ENCODE measurements at regions not wholly inside any gene's neighbourhood (a gene's known extent, or its start where the extent isn't known, plus 50 kb on each side); places are given as distances from the start of the nearest gene placed in this dataset.
"Not testable (repeated sequence)": the region's sequence is repeated elsewhere in the genome, so short reads cannot be mapped to it uniquely, and the experiment has no call there.

GRCh38 chr12:83931451-83931850 is 981.1 kb downstream of the SLC6A15 start:
- intact Hi-C loops (cut with DNase I, micrococcal nuclease): no loop called here

DNA sequence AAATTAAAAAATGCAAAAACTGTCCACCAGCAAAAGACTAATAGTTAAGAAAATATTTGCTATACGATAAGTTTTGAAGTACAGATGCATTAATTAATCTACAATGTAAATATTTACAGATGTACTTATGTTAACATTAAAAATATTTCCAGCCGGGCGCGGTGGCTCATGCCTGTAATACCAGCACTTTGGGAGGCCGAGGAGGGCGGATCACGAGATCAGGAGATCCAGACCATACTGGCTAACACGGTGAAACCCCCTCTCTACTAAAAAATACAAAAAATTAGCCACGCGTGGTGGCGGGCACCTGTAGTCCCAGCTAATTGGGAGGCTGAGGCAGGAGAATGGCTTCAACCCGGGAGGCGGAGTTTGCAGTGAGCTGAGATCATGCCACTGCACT is 982.8 kb downstream of the SLC6A15 start:
- H3K36me3 Mint-ChIP-seq (ENCODE audit: low read depth); DNase-seq; CTCF ChIA-PET; H3K27me3 Mint-ChIP-seq; H3K27ac ChIP-seq (ENCODE audit: low read depth in 1 of 2, low read length in 2 of 2); H3K4me3 ChIP-seq (ENCODE audit: low read length); intact Hi-C loops (cut with DNase I, micrococcal nuclease); H3K27ac Mint-ChIP-seq; H3K36me3 ChIP-seq (ENCODE audit: insufficient read depth, low read length); H3K4me1 Mint-ChIP-seq (ENCODE audit: low read depth); POLR2A ChIA-PET; H3K4me3 Mint-ChIP-seq; H3K9me3 ChIP-seq (ENCODE audit: control insufficient read depth in 1 of 2, insufficient read depth in 1 of 2, low read length in 2 of 2); H3K27me3 ChIP-seq (ENCODE audit: control insufficient read depth in 1 of 2, insufficient read depth in 2 of 2, low read length in 2 of 2); ATAC-seq (ENCODE audit: poor library complexity); H3K4me1 ChIP-seq (ENCODE audit: insufficient read depth, low read length); H3K9me3 Mint-ChIP-seq: not testable (repeated sequence)

More at GRCh38 chr12:83931451-83931850, 981.1 kb downstream of the SLC6A15 start:
- H3K9me3 Mint-ChIP-seq: peaks cover 5% of the 10 kb centered on the region
- ATAC-seq (ENCODE audit: poor library complexity): no peak
- no peaks in the 10 kb centered on the region for H3K9me3 ChIP-seq (ENCODE audit: control insufficient read depth in 1 of 2, insufficient read depth in 1 of 2, low read length in 2 of 2)
- no peaks in the 10 kb centered on the region for H3K36me3 Mint-ChIP-seq (ENCODE audit: low read depth)
- no peaks in the 10 kb centered on the region for H3K36me3 ChIP-seq (ENCODE audit: insufficient read depth, low read length)
- DNase-seq: no peak
- no peaks in the 10 kb centered on the region for H3K4me1 ChIP-seq (ENCODE audit: insufficient read depth, low read length)
- no peak overlapping the region for H3K27ac Mint-ChIP-seq
- H3K27me3 ChIP-seq (ENCODE audit: control insufficient read depth in 1 of 2, insufficient read depth in 2 of 2, low read length in 2 of 2): no peaks in the 10 kb centered on the region
- no peak for TF ChIP-seq CTCF (IDR thresholded peaks at IDR 0.05)
- POLR2A ChIA-PET: interaction anchor here (0.5 kb wide), 1 partner anchor 1494 kb away, joined by 4 read pairs; no protein-coding TSS in a partner anchor
- no peaks in the 10 kb centered on the region for H3K27me3 Mint-ChIP-seq
- no peaks in the 10 kb centered on the region for H3K4me1 Mint-ChIP-seq (ENCODE audit: low read depth)
- no peak overlapping the region for H3K4me3 Mint-ChIP-seq
- CTCF ChIA-PET: no interaction called here
- H3K27ac ChIP-seq (ENCODE audit: low read depth in 1 of 2, low read length in 2 of 2): no peak overlapping the region
- no peak overlapping the region for H3K4me3 ChIP-seq (ENCODE audit: low read length)

DNA sequence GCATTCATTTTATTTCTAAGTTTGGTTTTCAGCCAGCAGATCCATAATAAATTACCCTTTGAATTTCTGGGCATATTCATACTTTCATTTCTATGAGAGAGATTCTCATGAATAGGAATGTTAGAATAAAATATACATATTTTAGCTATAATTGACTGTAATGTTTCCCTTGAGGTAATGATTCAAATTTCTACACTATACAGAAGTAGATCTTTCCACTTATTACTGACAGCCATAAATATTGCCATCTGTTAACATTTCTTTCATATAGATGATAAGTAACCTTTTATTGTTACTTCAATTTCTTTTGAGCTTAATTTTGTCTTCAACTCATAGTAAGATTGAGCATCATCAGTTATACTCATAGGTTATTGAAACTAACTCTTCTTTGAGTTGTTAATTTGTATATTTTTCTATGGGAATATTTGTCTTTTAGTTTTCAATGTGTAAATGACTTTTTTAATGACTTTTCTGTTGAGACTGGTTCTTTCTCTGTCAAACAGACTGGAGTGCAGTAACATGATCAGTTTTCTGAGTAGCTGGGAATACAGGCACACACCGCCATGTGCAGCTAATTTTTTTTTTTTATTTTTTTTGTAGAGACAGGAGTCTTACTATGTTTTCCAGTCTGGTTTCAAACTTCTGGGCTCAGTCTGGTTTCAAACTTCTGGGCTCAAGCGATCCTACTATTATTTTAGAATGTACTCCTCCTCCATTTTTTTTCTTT is 991.6 kb downstream of the SLC6A15 start:
- Histone ChIP-seq H3K4me3 (ENCODE audit: low read length) (no peak overlapping the region), H3K9me3 (ENCODE audit: control insufficient read depth in 1 of 2, insufficient read depth in 1 of 2, low read length in 2 of 2) (no peaks in the 10 kb centered on the region), H3K27me3 (ENCODE audit: control insufficient read depth in 1 of 2, insufficient read depth in 2 of 2, low read length in 2 of 2) (no peaks in the 10 kb centered on the region), H3K4me1 (ENCODE audit: insufficient read depth, low read length) (no peaks in the 10 kb centered on the region), H3K27ac (ENCODE audit: low read depth in 1 of 2, low read length in 2 of 2) (no peak overlapping the region), H3K36me3 (ENCODE audit: insufficient read depth, low read length) (no peaks in the 10 kb centered on the region)
- Mint-ChIP-seq H3K4me3 (no peak overlapping the region), H3K9me3 (no peaks in the 10 kb centered on the region), H3K27ac (no peak overlapping the region), H3K27me3 (no peaks in the 10 kb centered on the region), H3K36me3 (ENCODE audit: low read depth) (no peaks in the 10 kb centered on the region), H3K4me1 (ENCODE audit: low read depth) (no peaks in the 10 kb centered on the region)
- DNase-seq (no peak), ATAC-seq (ENCODE audit: poor library complexity) (no peak)
- CTCF ChIA-PET: interaction anchor here (0.6 kb wide), 1 partner anchor 10 kb away, joined by 3 read pairs; no protein-coding TSS in a partner anchor
- POLR2A ChIA-PET: no interaction called here
- intact Hi-C loops (cut with DNase I, micrococcal nuclease): no loop called here
- TF ChIP-seq CTCF (IDR thresholded peaks at IDR 0.05): no peak

DNA sequence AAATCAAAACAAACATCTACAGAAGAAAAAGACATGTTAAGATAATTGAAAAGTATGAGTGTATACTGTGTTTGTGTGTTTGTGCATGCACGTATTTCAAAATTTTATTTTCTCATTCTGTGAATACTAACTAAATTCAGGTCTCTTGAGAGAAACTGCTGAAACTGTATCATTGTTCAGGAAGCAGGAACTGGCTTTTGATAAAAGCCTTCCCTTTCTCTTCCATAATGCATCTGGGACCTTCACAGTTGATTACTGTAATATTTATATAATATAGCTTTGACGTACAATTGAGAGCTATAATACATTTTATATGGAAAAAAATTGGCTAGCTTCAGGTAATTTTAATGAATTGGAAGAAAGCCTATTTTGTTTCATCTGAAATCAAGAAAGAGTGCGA is 993.5 kb downstream of the SLC6A15 start:
- Mint-ChIP-seq H3K4me3 (no peak overlapping the region), H3K27me3 (no peaks in the 10 kb centered on the region), H3K4me1 (ENCODE audit: low read depth) (no peaks in the 10 kb centered on the region), H3K36me3 (ENCODE audit: low read depth) (no peaks in the 10 kb centered on the region), H3K9me3 (no peaks in the 10 kb centered on the region), H3K27ac (no peak overlapping the region)
- POLR2A ChIA-PET: no interaction called here
- no peaks in the 10 kb centered on the region for H3K4me1 ChIP-seq (ENCODE audit: insufficient read depth, low read length)
- no peak for TF ChIP-seq CTCF (IDR thresholded peaks at IDR 0.05)
- ATAC-seq (ENCODE audit: poor library complexity) (no peak), DNase-seq (no peak)
- H3K27ac ChIP-seq (ENCODE audit: low read depth in 1 of 2, low read length in 2 of 2): no peak overlapping the region
- H3K4me3 ChIP-seq (ENCODE audit: low read length): no peak overlapping the region
- intact Hi-C loops (cut with DNase I, micrococcal nuclease): no loop called here
- no peaks in the 10 kb centered on the region for H3K9me3 ChIP-seq (ENCODE audit: control insufficient read depth in 1 of 2, insufficient read depth in 1 of 2, low read length in 2 of 2)
- no peaks in the 10 kb centered on the region for H3K36me3 ChIP-seq (ENCODE audit: insufficient read depth, low read length)
- CTCF ChIA-PET: no interaction called here
- H3K27me3 ChIP-seq (ENCODE audit: control insufficient read depth in 1 of 2, insufficient read depth in 2 of 2, low read length in 2 of 2): no peaks in the 10 kb centered on the region

Data from CD4-positive, alpha-beta T cell (primary cell).